Fibroblast of lung (primary cell): ENCODE measurements at regions not wholly inside any gene's neighbourhood (a gene's known extent, or its start where the extent isn't known, plus 50 kb on each side); places are given as distances from the start of the nearest gene placed in this dataset.

Source experiments
- EZH2 ChIP-seq: IDR thresholded peaks from 2 replicates; pipeline ENCODE4 v1.5.1; 2012; ENCODE audit warnings: low read length, control low read depth, mild to moderate bottlenecking; ENCODE audit errors: missing control alignments
- TF ChIP-seq, protein P1 (sequence below), 2 donors: IDR thresholded peaks in 1 of 2; conservative IDR thresholded peaks in 1 of 2; 1 replicate in 1 of 2; 2 replicates in 1 of 2; pipeline ENCODE4 v1.5.1; 2011 to 2012; ENCODE audit warnings: low read length in 2 of 2, control low read depth in 1 of 2, inconsistent platforms in 1 of 2, low read depth in 1 of 2, mild to moderate bottlenecking in 1 of 2

DNA sequence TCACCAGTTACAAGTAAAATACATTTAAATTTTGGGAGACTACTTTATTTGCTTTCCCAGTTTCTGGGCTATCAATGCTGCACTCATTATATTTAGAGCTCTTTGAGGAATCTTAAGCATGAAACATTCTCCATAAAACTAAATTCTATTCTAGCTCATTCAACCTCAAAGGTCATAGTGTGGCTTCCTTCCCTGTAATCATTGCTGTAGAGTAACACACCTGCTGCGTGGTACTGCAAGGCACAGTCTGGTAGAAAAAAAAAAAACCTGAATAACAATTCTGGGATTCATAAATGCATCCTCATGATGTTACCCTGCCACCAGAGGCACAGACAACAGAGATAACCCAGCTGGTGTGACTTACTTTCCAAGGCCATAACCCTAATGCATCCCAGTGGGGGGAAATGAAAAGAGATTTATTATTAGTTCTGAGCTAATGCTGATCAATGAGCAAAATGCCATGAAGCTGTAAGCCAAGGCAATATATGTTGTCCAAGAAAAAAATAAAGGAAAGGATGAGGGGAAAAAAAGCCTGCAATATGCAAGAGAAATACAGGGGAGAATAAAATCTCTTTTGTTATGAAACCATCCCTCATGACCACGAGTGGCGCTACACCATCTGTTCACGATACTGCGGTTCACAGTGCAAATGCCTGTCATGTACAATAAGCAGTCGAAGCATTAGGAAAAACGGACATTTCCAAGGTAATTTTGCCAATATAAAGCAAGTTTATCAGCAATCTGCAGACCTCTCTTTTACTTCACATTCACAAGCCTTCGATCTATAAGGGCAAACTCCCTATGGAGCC lies 1481.6 kb upstream of the PIK3C3 start:
- TF ChIP-seq, protein P1, sequence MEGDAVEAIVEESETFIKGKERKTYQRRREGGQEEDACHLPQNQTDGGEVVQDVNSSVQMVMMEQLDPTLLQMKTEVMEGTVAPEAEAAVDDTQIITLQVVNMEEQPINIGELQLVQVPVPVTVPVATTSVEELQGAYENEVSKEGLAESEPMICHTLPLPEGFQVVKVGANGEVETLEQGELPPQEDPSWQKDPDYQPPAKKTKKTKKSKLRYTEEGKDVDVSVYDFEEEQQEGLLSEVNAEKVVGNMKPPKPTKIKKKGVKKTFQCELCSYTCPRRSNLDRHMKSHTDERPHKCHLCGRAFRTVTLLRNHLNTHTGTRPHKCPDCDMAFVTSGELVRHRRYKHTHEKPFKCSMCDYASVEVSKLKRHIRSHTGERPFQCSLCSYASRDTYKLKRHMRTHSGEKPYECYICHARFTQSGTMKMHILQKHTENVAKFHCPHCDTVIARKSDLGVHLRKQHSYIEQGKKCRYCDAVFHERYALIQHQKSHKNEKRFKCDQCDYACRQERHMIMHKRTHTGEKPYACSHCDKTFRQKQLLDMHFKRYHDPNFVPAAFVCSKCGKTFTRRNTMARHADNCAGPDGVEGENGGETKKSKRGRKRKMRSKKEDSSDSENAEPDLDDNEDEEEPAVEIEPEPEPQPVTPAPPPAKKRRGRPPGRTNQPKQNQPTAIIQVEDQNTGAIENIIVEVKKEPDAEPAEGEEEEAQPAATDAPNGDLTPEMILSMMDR (conservative IDR thresholded peaks at IDR 0.05 in 1 of 2, IDR thresholded peaks at IDR 0.05 in 1 of 2; ENCODE audit: low read depth in 1 of 2, low read length in 2 of 2) = no peak
- TF ChIP-seq EZH2 = no peak
